ENCODE measurements at regions not wholly inside any gene's neighbourhood (a gene's known extent, or its start where the extent isn't known, plus 50 kb on each side); places are given as distances from the start of the nearest gene placed in this dataset.

GRCh38 chr14:38143170-38143569 lies 64.5 kb upstream of the SSTR1 start:
- H3K79me2 ChIP-seq (ENCODE audit: insufficient read depth, low read length), result no peaks in the 10 kb centered on the region
- TF ChIP-seq, protein P1, sequence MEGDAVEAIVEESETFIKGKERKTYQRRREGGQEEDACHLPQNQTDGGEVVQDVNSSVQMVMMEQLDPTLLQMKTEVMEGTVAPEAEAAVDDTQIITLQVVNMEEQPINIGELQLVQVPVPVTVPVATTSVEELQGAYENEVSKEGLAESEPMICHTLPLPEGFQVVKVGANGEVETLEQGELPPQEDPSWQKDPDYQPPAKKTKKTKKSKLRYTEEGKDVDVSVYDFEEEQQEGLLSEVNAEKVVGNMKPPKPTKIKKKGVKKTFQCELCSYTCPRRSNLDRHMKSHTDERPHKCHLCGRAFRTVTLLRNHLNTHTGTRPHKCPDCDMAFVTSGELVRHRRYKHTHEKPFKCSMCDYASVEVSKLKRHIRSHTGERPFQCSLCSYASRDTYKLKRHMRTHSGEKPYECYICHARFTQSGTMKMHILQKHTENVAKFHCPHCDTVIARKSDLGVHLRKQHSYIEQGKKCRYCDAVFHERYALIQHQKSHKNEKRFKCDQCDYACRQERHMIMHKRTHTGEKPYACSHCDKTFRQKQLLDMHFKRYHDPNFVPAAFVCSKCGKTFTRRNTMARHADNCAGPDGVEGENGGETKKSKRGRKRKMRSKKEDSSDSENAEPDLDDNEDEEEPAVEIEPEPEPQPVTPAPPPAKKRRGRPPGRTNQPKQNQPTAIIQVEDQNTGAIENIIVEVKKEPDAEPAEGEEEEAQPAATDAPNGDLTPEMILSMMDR (IDR thresholded peaks at IDR 0.05), result no peak
- no peaks in the 10 kb centered on the region for H4K20me1 ChIP-seq (ENCODE audit: insufficient read depth, low read length)
- H3K36me3 Mint-ChIP-seq, result no peaks in the 10 kb centered on the region
- no peak overlapping the region for H3K4me3 Mint-ChIP-seq
- peaks cover 0 to 1% (median 0%) of the 10 kb centered on the region in 7 donors for H3K9me3 Mint-ChIP-seq
- H3K4me3 ChIP-seq (replicated peaks in 1 of 3; ENCODE audit: low read depth in 2 of 3, low read length in 3 of 3), result no peak overlapping the region
- H3K9me3 ChIP-seq (replicated peaks in 1 of 2; ENCODE audit: control insufficient read depth in 1 of 2, insufficient read depth in 1 of 2, low read length in 2 of 2), result no peaks in the 10 kb centered on the region
- no peak overlapping the region for H3K4me2 ChIP-seq (replicated peaks; ENCODE audit: extremely low read depth, low read length, poor library complexity, severe bottlenecking)
- H2AFZ ChIP-seq (ENCODE audit: insufficient read depth, low read depth, low read length, poor library complexity, severe bottlenecking), result no peak overlapping the region
- DNase-seq, result no peak
- H3K27ac Mint-ChIP-seq, result no peak overlapping the region
- WGBS (ENCODE audit: insufficient coverage), result 38% methylated on average over 1 of the region's 4 CpGs
- H3K9ac ChIP-seq (ENCODE audit: insufficient read depth, low read length, poor library complexity, severe bottlenecking), result no peak overlapping the region
- no peaks in the 10 kb centered on the region for H3K4me1 Mint-ChIP-seq
- H3K36me3 ChIP-seq (replicated peaks in 1 of 2; ENCODE audit: control insufficient read depth in 1 of 2, insufficient read depth in 2 of 2, low read length in 2 of 2), result no peaks in the 10 kb centered on the region
- no peaks in the 10 kb centered on the region for H3K27me3 ChIP-seq (ENCODE audit: control insufficient read depth in 2 of 2, insufficient read depth in 2 of 2, low read length in 2 of 2)
- H3K4me1 ChIP-seq (ENCODE audit: control insufficient read depth in 1 of 2, insufficient read depth in 2 of 2, low read length in 2 of 2), result no peaks in the 10 kb centered on the region
- intact Hi-C loops (cut with micrococcal nuclease), result no loop called here
- no peaks in the 10 kb centered on the region for H3K27me3 Mint-ChIP-seq (ENCODE audit: low read depth in 3 of 3)
- H3K27ac ChIP-seq (ENCODE audit: low read depth in 1 of 2, low read length in 2 of 2), result no peak overlapping the region

GRCh38 chr14:38143659-38144505 lies 63.8 kb upstream of the SSTR1 start:
- H4K20me1 ChIP-seq (ENCODE audit: insufficient read depth, low read length), result no peaks in the 10 kb centered on the region
- Mint-ChIP-seq H3K9me3 (peaks cover 0 to 1% (median 0%) of the 10 kb centered on the region in 7 donors), H3K36me3 (no peaks in the 10 kb centered on the region), H3K4me1 (no peaks in the 10 kb centered on the region), H3K27me3 (ENCODE audit: low read depth in 3 of 3) (no peaks in the 10 kb centered on the region), H3K27ac (no peak overlapping the region), H3K4me3 (no peak overlapping the region)
- H3K9ac ChIP-seq (ENCODE audit: insufficient read depth, low read length, poor library complexity, severe bottlenecking), result no peak overlapping the region
- 14% methylated on average over 1 of the region's 6 CpGs for WGBS (ENCODE audit: insufficient coverage)
- no peak overlapping the region for H3K4me2 ChIP-seq (replicated peaks; ENCODE audit: extremely low read depth, low read length, poor library complexity, severe bottlenecking)
- no peaks in the 10 kb centered on the region for H3K9me3 ChIP-seq (replicated peaks in 1 of 2; ENCODE audit: control insufficient read depth in 1 of 2, insufficient read depth in 1 of 2, low read length in 2 of 2)
- no peak overlapping the region for H2AFZ ChIP-seq (ENCODE audit: insufficient read depth, low read depth, low read length, poor library complexity, severe bottlenecking)
- DNase-seq, result peak in 1 of 3 donors; percentile 7
- no peak overlapping the region for H3K27ac ChIP-seq (ENCODE audit: low read depth in 1 of 2, low read length in 2 of 2)
- H3K4me1 ChIP-seq (ENCODE audit: control insufficient read depth in 1 of 2, insufficient read depth in 2 of 2, low read length in 2 of 2), result no peaks in the 10 kb centered on the region
- no peaks in the 10 kb centered on the region for H3K27me3 ChIP-seq (ENCODE audit: control insufficient read depth in 2 of 2, insufficient read depth in 2 of 2, low read length in 2 of 2)
- intact Hi-C loops (cut with micrococcal nuclease), result no loop called here
- no peaks in the 10 kb centered on the region for H3K36me3 ChIP-seq (replicated peaks in 1 of 2; ENCODE audit: control insufficient read depth in 1 of 2, insufficient read depth in 2 of 2, low read length in 2 of 2)
- no peak overlapping the region for H3K4me3 ChIP-seq (replicated peaks in 1 of 3; ENCODE audit: low read depth in 2 of 3, low read length in 3 of 3)
- no peaks in the 10 kb centered on the region for H3K79me2 ChIP-seq (ENCODE audit: insufficient read depth, low read length)
- TF ChIP-seq, protein P1 (IDR thresholded peaks at IDR 0.05), result no peak

Measured in CD14-positive monocyte (primary cell).